Suprapubic skin (tissue), 4 donors: ENCODE measurements at regions not wholly inside any gene's neighbourhood (a gene's known extent, or its start where the extent isn't known, plus 50 kb on each side); places are given as distances from the start of the nearest gene placed in this dataset.

Source experiments
- EP300 ChIP-seq: sonication (generic); formaldehyde crosslinking; IDR thresholded peaks from one replicate; pipeline ENCODE4 v1.6.1; 2017; ENCODE audit warnings: antibody characterized with exemption
- POLR2A ChIP-seq, 2 donors: fragments of 450-650 bp; IDR thresholded peaks; one replicate each; pipeline ENCODE4 v1.6.1; 2017; ENCODE audit warnings: antibody characterized with exemption in 2 of 2, mild to moderate bottlenecking in 2 of 2, moderate library complexity in 2 of 2
- POLR2AphosphoS5 ChIP-seq, 3 donors: sonication (generic); formaldehyde crosslinking; IDR thresholded peaks; one replicate each; pipeline ENCODE4 v1.6.1; 2017; ENCODE audit warnings: antibody characterized with exemption in 3 of 3
- TF ChIP-seq, protein P1 (sequence below), 2 donors: fragments of 200-600 bp in 1 of 2; fragments of 450-650 bp in 1 of 2; sonication (generic) in 1 of 2; IDR thresholded peaks; one replicate each; pipeline ENCODE4 v1.5.1; 2016 to 2019; ENCODE audit warnings: antibody characterized with exemption in 2 of 2, mild to moderate bottlenecking in 1 of 2, moderate library complexity in 1 of 2

- TF ChIP-seq, protein P1, sequence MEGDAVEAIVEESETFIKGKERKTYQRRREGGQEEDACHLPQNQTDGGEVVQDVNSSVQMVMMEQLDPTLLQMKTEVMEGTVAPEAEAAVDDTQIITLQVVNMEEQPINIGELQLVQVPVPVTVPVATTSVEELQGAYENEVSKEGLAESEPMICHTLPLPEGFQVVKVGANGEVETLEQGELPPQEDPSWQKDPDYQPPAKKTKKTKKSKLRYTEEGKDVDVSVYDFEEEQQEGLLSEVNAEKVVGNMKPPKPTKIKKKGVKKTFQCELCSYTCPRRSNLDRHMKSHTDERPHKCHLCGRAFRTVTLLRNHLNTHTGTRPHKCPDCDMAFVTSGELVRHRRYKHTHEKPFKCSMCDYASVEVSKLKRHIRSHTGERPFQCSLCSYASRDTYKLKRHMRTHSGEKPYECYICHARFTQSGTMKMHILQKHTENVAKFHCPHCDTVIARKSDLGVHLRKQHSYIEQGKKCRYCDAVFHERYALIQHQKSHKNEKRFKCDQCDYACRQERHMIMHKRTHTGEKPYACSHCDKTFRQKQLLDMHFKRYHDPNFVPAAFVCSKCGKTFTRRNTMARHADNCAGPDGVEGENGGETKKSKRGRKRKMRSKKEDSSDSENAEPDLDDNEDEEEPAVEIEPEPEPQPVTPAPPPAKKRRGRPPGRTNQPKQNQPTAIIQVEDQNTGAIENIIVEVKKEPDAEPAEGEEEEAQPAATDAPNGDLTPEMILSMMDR (IDR thresholded peaks at IDR 0.05), result no peak
- TF ChIP-seq POLR2A (IDR thresholded peaks at IDR 0.05) (no peak), POLR2AphosphoS5 (IDR thresholded peaks at IDR 0.05) (no peak), EP300 (no peak)
These were observed 255.8 kb downstream of the ASXL3 start for GRCh38 chr18:33833842-33834241.
